AG04450 (cell line): ENCODE measurements at regions not wholly inside any gene's neighbourhood (a gene's known extent, or its start where the extent isn't known, plus 50 kb on each side); places are given as distances from the start of the nearest gene placed in this dataset.

Experiments
- CTCF ChIA-PET: fragments of 300-600, 350-600 bp; formaldehyde crosslinking; extraction: SDS; loops from one replicate; lab custom pipeline; 2022; ENCODE audit warnings: antibody characterized with exemption, inconsistent platforms; lab: Charles Lee
- POLR2A ChIA-PET: fragments of 350-600 bp; formaldehyde crosslinking; extraction: SDS; loops from one replicate; lab custom pipeline; 2021; ENCODE audit warnings: antibody characterized with exemption, inconsistent platforms; lab: Yijun Ruan, JAX
- DNase-seq: peaks from one replicate; pipeline ENCODE4 v3.0.0-alpha.2; 2011; ENCODE audit warnings: low read depth, low spot score
- H3K27ac ChIP-seq: one replicate; pipeline ENCODE4 v1.5.1; 2012; ENCODE audit warnings: low read depth, low read length, control low read depth
- H3K27me3 ChIP-seq: one replicate; pipeline ENCODE4 v1.6.0; 2012; ENCODE audit warnings: low read length; ENCODE audit not compliant: control insufficient read depth, insufficient read depth
- H3K4me3 ChIP-seq: 2 replicates; pipeline ENCODE4 v1.5.1; 2011; ENCODE audit warnings: mild to moderate bottlenecking, low read depth, low read length, control low read depth
- H3K9me3 ChIP-seq: 2 replicates; pipeline ENCODE4 v1.5.1; 2012; ENCODE audit warnings: low read length; ENCODE audit not compliant: control insufficient read depth, insufficient read depth
- CTCF ChIP-seq: IDR thresholded peaks from 2 replicates; pipeline ENCODE4 v1.5.1; 2011; ENCODE audit warnings: low read depth, low read length, control low read depth, inconsistent platforms

GRCh38 chr2:5454051-5454390 is 238.2 kb upstream of the SOX11 start:
- TF ChIP-seq CTCF, result no peak
- ChIA-PET POLR2A (no interaction called here), CTCF (no interaction called here)
- Histone ChIP-seq H3K4me3 (no peak overlapping the region), H3K9me3 (no peaks in the 10 kb centered on the region), H3K27ac (no peak overlapping the region), H3K27me3 (no peaks in the 10 kb centered on the region)
- no peak for DNase-seq

- CTCF ChIA-PET, result no interaction called here
- no peak for TF ChIP-seq CTCF
- Histone ChIP-seq H3K27me3 (no peaks in the 10 kb centered on the region), H3K9me3 (no peaks in the 10 kb centered on the region), H3K27ac (no peak overlapping the region), H3K4me3 (no peak overlapping the region)
- no peak for DNase-seq
- POLR2A ChIA-PET, result no interaction called here
Observed at GRCh38 chr2:5459041-5459440, 233.1 kb upstream of the SOX11 start.

- DNase-seq, result no peak
- CTCF ChIA-PET, result no interaction called here
- TF ChIP-seq CTCF, result no peak
Observed at GRCh38 chr2:5464657-5465056, 227.5 kb upstream of the SOX11 start.

GRCh38 chr2:5465859-5466258 is 226.3 kb upstream of the SOX11 start:
- CTCF ChIA-PET, result no interaction called here
- no peaks in the 10 kb centered on the region for H3K27me3 ChIP-seq
- H3K27ac ChIP-seq, result no peak overlapping the region
- DNase-seq, result no peak
- no peak for TF ChIP-seq CTCF
- no peak overlapping the region for H3K4me3 ChIP-seq
- POLR2A ChIA-PET, result no interaction called here
- no peaks in the 10 kb centered on the region for H3K9me3 ChIP-seq

More at GRCh38 chr2:5464657-5465056, 227.5 kb upstream of the SOX11 start:
- H3K27me3 ChIP-seq, result no peaks in the 10 kb centered on the region
- no peak overlapping the region for H3K4me3 ChIP-seq
- no peak overlapping the region for H3K27ac ChIP-seq
- POLR2A ChIA-PET, result no interaction called here
- no peaks in the 10 kb centered on the region for H3K9me3 ChIP-seq

GRCh38 chr2:5467178-5467905 is 224.8 kb upstream of the SOX11 start:
- CTCF ChIA-PET, result no interaction called here
- no peak overlapping the region for H3K27ac ChIP-seq
- DNase-seq, result no peak
- H3K9me3 ChIP-seq, result no peaks in the 10 kb centered on the region
- no peak for TF ChIP-seq CTCF
- H3K27me3 ChIP-seq, result no peaks in the 10 kb centered on the region
- POLR2A ChIA-PET, result no interaction called here
- H3K4me3 ChIP-seq, result no peak overlapping the region
